ENCODE measurements at regions not wholly inside any gene's neighbourhood (a gene's known extent, or its start where the extent isn't known, plus 50 kb on each side); places are given as distances from the start of the nearest gene placed in this dataset.

DNA sequence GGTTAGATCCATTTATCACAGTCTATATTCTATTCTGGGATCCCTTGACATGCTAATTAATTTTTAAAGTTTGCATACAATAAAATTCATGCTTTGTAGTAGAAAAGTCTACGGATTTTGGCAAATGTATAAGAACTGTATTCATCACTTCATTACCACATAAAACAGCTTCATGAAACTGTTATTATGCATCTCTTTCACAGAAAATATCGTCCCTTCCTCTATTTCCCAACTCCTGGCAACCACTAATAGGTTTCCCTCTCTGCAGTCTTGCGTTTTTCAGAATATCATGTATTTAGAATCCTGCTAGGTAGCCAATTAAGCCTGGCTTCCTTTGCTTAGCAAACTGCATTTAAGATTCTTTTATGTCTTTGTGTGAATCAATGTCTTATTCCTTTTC, 441.3 kb upstream of the RGS17 start:
- TF ChIP-seq, protein P1, sequence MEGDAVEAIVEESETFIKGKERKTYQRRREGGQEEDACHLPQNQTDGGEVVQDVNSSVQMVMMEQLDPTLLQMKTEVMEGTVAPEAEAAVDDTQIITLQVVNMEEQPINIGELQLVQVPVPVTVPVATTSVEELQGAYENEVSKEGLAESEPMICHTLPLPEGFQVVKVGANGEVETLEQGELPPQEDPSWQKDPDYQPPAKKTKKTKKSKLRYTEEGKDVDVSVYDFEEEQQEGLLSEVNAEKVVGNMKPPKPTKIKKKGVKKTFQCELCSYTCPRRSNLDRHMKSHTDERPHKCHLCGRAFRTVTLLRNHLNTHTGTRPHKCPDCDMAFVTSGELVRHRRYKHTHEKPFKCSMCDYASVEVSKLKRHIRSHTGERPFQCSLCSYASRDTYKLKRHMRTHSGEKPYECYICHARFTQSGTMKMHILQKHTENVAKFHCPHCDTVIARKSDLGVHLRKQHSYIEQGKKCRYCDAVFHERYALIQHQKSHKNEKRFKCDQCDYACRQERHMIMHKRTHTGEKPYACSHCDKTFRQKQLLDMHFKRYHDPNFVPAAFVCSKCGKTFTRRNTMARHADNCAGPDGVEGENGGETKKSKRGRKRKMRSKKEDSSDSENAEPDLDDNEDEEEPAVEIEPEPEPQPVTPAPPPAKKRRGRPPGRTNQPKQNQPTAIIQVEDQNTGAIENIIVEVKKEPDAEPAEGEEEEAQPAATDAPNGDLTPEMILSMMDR (IDR thresholded peaks at IDR 0.05), result no peak
- no peak for TF ChIP-seq ZFX (IDR thresholded peaks at IDR 0.05; ENCODE audit: borderline replicate concordance)
